ENCODE measurements at regions not wholly inside any gene's neighbourhood (a gene's known extent, or its start where the extent isn't known, plus 50 kb on each side); places are given as distances from the start of the nearest gene placed in this dataset.
A peak's percentile ranks its signal among the peaks of the same experiment; 100 is the strongest.

DNA sequence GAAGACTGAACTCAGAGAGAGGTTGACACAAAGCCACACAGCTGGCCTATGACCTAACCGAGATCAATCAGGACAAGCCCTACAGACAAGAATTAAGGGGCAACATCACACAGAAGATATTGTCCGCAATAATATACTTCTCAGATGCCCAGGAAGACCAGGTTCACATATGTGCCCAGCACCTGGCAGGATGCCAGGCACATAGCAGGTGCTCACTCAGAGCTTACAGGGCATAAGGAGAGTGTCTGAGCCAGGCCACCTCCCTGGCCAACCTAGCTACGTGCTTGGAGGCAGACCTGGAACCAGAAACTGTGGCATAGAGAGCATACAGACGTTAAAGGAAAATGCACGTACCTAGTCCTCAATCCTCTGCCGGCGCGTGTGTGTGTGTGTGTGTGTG lies 87.0 kb upstream of the LRFN2 start:
- H3K9ac ChIP-seq (ENCODE audit: insufficient read depth in 1 of 2, low read depth in 2 of 2, low read length in 2 of 2): no peak overlapping the region
- no peak overlapping the region; the same call in 2 of the 3 replicates for H3K27ac ChIP-seq (ENCODE audit: extremely low read depth, low read depth, low read length)
- no peaks in the 10 kb centered on the region for H3K9me3 ChIP-seq (replicated peaks; ENCODE audit: control insufficient read depth, insufficient read depth, low read depth, low read length)
- POLR2A ChIA-PET: interaction anchor here (0.7 kb wide), 1 partner anchor 80 kb away, joined by 4 read pairs; no protein-coding TSS in a partner anchor
- H3K4me3 ChIP-seq: no peak overlapping the region
- in situ Hi-C loops (cut with MboI): no loop called here
- no peaks in the 10 kb centered on the region for H3K36me3 ChIP-seq (ENCODE audit: control insufficient read depth, insufficient read depth, low read length)
- no peaks in the 10 kb centered on the region for H3K79me2 ChIP-seq (ENCODE audit: control insufficient read depth, insufficient read depth, low read length)
- CTCF ChIA-PET (ENCODE audit: low intra/inter-chr PET ratio): no interaction called here
- DNase-seq (ENCODE audit: extremely low read depth in 1 of 4, low spot score in 3 of 4) (no peak), FAIRE-seq (no peak), ATAC-seq (no peak)
- 0% methylated on average over 3 of the region's 8 CpGs for WGBS (ENCODE audit: insufficient coverage, low coverage, missing lambda C conversion rate)
- no peak overlapping the region for H3K4me2 ChIP-seq (ENCODE audit: insufficient read depth, low read length)
- intact Hi-C loops (cut with micrococcal nuclease): no loop called here
- TF ChIP-seq ZNF354B (CRISPR knock-in tag; IDR thresholded peaks at IDR 0.05) (no peak), OTX1 (CRISPR knock-in tag; IDR thresholded peaks at IDR 0.05) (0 out of 2 replicates have a peak, but pooled peaks have one; percentile 16), GMEB1 (CRISPR knock-in tag; IDR thresholded peaks at IDR 0.05) (no peak), RHOXF2B (CRISPR knock-in tag; conservative IDR thresholded peaks at IDR 0.05) (no peak), NFIX (CRISPR knock-in tag; IDR thresholded peaks at IDR 0.05; ENCODE audit: low read depth) (peak; percentile 61; the same call in 1 of the 2 replicates), ZNF445 (CRISPR knock-in tag; IDR thresholded peaks at IDR 0.05; ENCODE audit: low read depth) (no peak), XRCC3 (IDR thresholded peaks at IDR 0.05) (no peak), ZNF668 (CRISPR knock-in tag; IDR thresholded peaks at IDR 0.05) (no peak), ZNF324 (CRISPR knock-in tag; IDR thresholded peaks at IDR 0.05) (no peak), NFIC (IDR thresholded peaks at IDR 0.05) (peak; percentile 90)
- TF ChIP-seq, protein P1, sequence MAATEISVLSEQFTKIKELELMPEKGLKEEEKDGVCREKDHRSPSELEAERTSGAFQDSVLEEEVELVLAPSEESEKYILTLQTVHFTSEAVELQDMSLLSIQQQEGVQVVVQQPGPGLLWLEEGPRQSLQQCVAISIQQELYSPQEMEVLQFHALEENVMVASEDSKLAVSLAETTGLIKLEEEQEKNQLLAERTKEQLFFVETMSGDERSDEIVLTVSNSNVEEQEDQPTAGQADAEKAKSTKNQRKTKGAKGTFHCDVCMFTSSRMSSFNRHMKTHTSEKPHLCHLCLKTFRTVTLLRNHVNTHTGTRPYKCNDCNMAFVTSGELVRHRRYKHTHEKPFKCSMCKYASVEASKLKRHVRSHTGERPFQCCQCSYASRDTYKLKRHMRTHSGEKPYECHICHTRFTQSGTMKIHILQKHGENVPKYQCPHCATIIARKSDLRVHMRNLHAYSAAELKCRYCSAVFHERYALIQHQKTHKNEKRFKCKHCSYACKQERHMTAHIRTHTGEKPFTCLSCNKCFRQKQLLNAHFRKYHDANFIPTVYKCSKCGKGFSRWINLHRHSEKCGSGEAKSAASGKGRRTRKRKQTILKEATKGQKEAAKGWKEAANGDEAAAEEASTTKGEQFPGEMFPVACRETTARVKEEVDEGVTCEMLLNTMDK (IDR thresholded peaks at IDR 0.05; ENCODE audit: borderline replicate concordance, insufficient read depth, low read depth, low read length, poor library complexity, severe bottlenecking): no peak
- TF ChIP-seq, protein P2, sequence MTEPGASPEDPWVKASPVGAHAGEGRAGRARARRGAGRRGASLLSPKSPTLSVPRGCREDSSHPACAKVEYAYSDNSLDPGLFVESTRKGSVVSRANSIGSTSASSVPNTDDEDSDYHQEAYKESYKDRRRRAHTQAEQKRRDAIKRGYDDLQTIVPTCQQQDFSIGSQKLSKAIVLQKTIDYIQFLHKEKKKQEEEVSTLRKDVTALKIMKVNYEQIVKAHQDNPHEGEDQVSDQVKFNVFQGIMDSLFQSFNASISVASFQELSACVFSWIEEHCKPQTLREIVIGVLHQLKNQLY (CRISPR knock-in tag; conservative IDR thresholded peaks at IDR 0.05): no peak
- H3K9me1 ChIP-seq (ENCODE audit: control insufficient read depth, insufficient read depth, low read length): no peaks in the 10 kb centered on the region
- H3K27me3 ChIP-seq (ENCODE audit: control insufficient read depth in 2 of 2, insufficient read depth in 2 of 2, low read length in 2 of 2): peaks cover 11 to 48% of the 10 kb centered on the region in 2 experiments
- H2AFZ ChIP-seq (ENCODE audit: low read depth, low read length): no peak overlapping the region
- 0 out of 2 replicates have a peak, but pooled peaks cover 4% of the 10 kb centered on the region for H4K20me1 ChIP-seq (replicated peaks; ENCODE audit: control insufficient read depth, insufficient read depth, low read length)
- no TSS peak for BruUV-seq (replicated peaks)
- no peaks in the 10 kb centered on the region for H3K4me1 ChIP-seq (replicated peaks in 1 of 2; ENCODE audit: control insufficient read depth in 2 of 2, insufficient read depth in 2 of 2, low read length in 2 of 2)
